ENCODE measurements at regions not wholly inside any gene's neighbourhood (a gene's known extent, or its start where the extent isn't known, plus 50 kb on each side); places are given as distances from the start of the nearest gene placed in this dataset.

GRCh38 chr10:113430634-113431397 lies 122.0 kb upstream of the HABP2 start:
- TF ChIP-seq, protein P1, sequence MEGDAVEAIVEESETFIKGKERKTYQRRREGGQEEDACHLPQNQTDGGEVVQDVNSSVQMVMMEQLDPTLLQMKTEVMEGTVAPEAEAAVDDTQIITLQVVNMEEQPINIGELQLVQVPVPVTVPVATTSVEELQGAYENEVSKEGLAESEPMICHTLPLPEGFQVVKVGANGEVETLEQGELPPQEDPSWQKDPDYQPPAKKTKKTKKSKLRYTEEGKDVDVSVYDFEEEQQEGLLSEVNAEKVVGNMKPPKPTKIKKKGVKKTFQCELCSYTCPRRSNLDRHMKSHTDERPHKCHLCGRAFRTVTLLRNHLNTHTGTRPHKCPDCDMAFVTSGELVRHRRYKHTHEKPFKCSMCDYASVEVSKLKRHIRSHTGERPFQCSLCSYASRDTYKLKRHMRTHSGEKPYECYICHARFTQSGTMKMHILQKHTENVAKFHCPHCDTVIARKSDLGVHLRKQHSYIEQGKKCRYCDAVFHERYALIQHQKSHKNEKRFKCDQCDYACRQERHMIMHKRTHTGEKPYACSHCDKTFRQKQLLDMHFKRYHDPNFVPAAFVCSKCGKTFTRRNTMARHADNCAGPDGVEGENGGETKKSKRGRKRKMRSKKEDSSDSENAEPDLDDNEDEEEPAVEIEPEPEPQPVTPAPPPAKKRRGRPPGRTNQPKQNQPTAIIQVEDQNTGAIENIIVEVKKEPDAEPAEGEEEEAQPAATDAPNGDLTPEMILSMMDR (IDR thresholded peaks at IDR 0.05; ENCODE audit: low read depth, low read length), result no peak
- no peak for TF ChIP-seq EZH2phosphoT487 (IDR thresholded peaks at IDR 0.05; ENCODE audit: low read depth)
- Histone ChIP-seq H2AFZ (ENCODE audit: low read depth, low read length) (no peak overlapping the region), H3K27ac (ENCODE audit: low read length) (no peak overlapping the region), H3K36me3 (replicated peaks; ENCODE audit: low read depth, low read length) (no peaks in the 10 kb centered on the region), H3K9ac (ENCODE audit: low read length) (no peak overlapping the region), H3K4me2 (ENCODE audit: low read length) (no peak overlapping the region), H3K79me2 (ENCODE audit: low read length) (no peaks in the 10 kb centered on the region), H3K4me3 (ENCODE audit: low read length) (no peak overlapping the region), H3K4me1 (ENCODE audit: low read length) (no peaks in the 10 kb centered on the region), H3K27me3 (ENCODE audit: low read depth, low read length) (no peaks in the 10 kb centered on the region; the same call in 1 of the 2 replicates), H4K20me1 (ENCODE audit: insufficient read depth, low read length) (no peaks in the 10 kb centered on the region), H3K9me3 (ENCODE audit: insufficient read depth, low read length) (no peaks in the 10 kb centered on the region)

GRCh38 chr10:113431398-113432160 lies 121.3 kb upstream of the HABP2 start:
- H3K4me1 ChIP-seq (ENCODE audit: low read length), result no peaks in the 10 kb centered on the region
- no peaks in the 10 kb centered on the region for H3K9me3 ChIP-seq (ENCODE audit: insufficient read depth, low read length)
- no peak overlapping the region for H3K9ac ChIP-seq (ENCODE audit: low read length)
- H3K27ac ChIP-seq (ENCODE audit: low read length), result no peak overlapping the region
- no peaks in the 10 kb centered on the region; the same call in 1 of the 2 replicates for H3K27me3 ChIP-seq (ENCODE audit: low read depth, low read length)
- no peak overlapping the region for H3K4me3 ChIP-seq (ENCODE audit: low read length)
- H2AFZ ChIP-seq (ENCODE audit: low read depth, low read length), result no peak overlapping the region
- TF ChIP-seq, protein P1 (IDR thresholded peaks at IDR 0.05; ENCODE audit: low read depth, low read length), result no peak
- no peak for TF ChIP-seq EZH2phosphoT487 (IDR thresholded peaks at IDR 0.05; ENCODE audit: low read depth)
- H3K79me2 ChIP-seq (ENCODE audit: low read length), result no peaks in the 10 kb centered on the region
- H3K36me3 ChIP-seq (replicated peaks; ENCODE audit: low read depth, low read length), result no peaks in the 10 kb centered on the region
- H4K20me1 ChIP-seq (ENCODE audit: insufficient read depth, low read length), result no peaks in the 10 kb centered on the region
- no peak overlapping the region for H3K4me2 ChIP-seq (ENCODE audit: low read length)

GRCh38 chr10:113433711-113434110 lies 119.1 kb upstream of the HABP2 start:
- no peak for TF ChIP-seq EZH2phosphoT487 (IDR thresholded peaks at IDR 0.05; ENCODE audit: low read depth)
- TF ChIP-seq, protein P1 (IDR thresholded peaks at IDR 0.05; ENCODE audit: low read depth, low read length), result no peak
- no peak overlapping the region for H3K9ac ChIP-seq (ENCODE audit: low read length)
- H3K9me3 ChIP-seq (ENCODE audit: insufficient read depth, low read length), result no peaks in the 10 kb centered on the region
- H3K79me2 ChIP-seq (ENCODE audit: low read length), result no peaks in the 10 kb centered on the region
- no peak overlapping the region for H2AFZ ChIP-seq (ENCODE audit: low read depth, low read length)
- H3K27me3 ChIP-seq (ENCODE audit: low read depth, low read length), result no peaks in the 10 kb centered on the region
- H4K20me1 ChIP-seq (ENCODE audit: insufficient read depth, low read length), result no peaks in the 10 kb centered on the region
- H3K27ac ChIP-seq (ENCODE audit: low read length), result no peak overlapping the region
- no peak overlapping the region for H3K4me3 ChIP-seq (ENCODE audit: low read length)
- H3K4me1 ChIP-seq (ENCODE audit: low read length), result no peaks in the 10 kb centered on the region
- H3K4me2 ChIP-seq (ENCODE audit: low read length), result no peak overlapping the region
- no peaks in the 10 kb centered on the region for H3K36me3 ChIP-seq (replicated peaks; ENCODE audit: low read depth, low read length)

DNA sequence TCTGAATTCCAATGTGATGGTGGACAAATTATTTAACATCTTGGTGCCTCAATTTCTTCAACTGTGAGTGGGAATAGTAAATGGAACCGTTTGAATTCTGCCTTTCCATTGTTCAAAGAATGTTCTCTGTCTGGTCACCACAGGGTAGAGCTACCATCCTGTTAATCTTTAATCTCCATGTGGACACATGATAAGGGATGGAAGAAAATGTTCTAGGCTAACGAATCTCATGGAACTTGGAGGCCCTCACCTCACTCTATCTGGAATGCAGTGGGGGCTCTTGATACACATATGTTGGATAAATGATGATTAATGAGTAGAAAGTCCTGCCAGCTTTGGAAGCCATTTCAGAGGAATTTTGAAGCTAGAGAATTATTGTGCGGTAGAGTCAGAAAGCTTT lies 118.5 kb upstream of the HABP2 start:
- Histone ChIP-seq H3K27me3 (ENCODE audit: low read depth, low read length) (no peaks in the 10 kb centered on the region), H3K36me3 (replicated peaks; ENCODE audit: low read depth, low read length) (no peaks in the 10 kb centered on the region), H3K79me2 (ENCODE audit: low read length) (no peaks in the 10 kb centered on the region), H2AFZ (ENCODE audit: low read depth, low read length) (no peak overlapping the region), H3K9me3 (ENCODE audit: insufficient read depth, low read length) (no peaks in the 10 kb centered on the region), H3K4me2 (ENCODE audit: low read length) (no peak overlapping the region), H3K27ac (ENCODE audit: low read length) (no peak overlapping the region), H3K9ac (ENCODE audit: low read length) (no peak overlapping the region), H4K20me1 (ENCODE audit: insufficient read depth, low read length) (no peaks in the 10 kb centered on the region), H3K4me1 (ENCODE audit: low read length) (no peaks in the 10 kb centered on the region), H3K4me3 (ENCODE audit: low read length) (no peak overlapping the region)
- TF ChIP-seq, protein P1 (IDR thresholded peaks at IDR 0.05; ENCODE audit: low read depth, low read length), result no peak
- no peak for TF ChIP-seq EZH2phosphoT487 (IDR thresholded peaks at IDR 0.05; ENCODE audit: low read depth)

Data from OCI-LY3 (cell line).